HEK293 (cell line): ENCODE measurements at regions not wholly inside any gene's neighbourhood (a gene's known extent, or its start where the extent isn't known, plus 50 kb on each side); places are given as distances from the start of the nearest gene placed in this dataset.

Source experiments
- CTCF ChIA-PET: fragments of 350-600 bp; formaldehyde crosslinking; extraction: SDS; loops from one replicate; lab custom pipeline; 2021; ENCODE audit warnings: antibody characterized with exemption; lab: Yijun Ruan, JAX
- POLR2A ChIA-PET: fragments of 300-600 bp; formaldehyde crosslinking; extraction: SDS; loops from one replicate; lab custom pipeline; 2020; ENCODE audit warnings: antibody characterized with exemption, inconsistent platforms; lab: Yijun Ruan, JAX
- H3K27ac ChIP-seq: fragments of 200-500 bp; sonication (Bioruptor generic); 2 replicates; pipeline ENCODE4 v1.5.1; 2014; ENCODE audit warnings: low read depth, low read length, control low read depth, inconsistent platforms; ENCODE audit errors: extremely low read depth
- H3K36me3 ChIP-seq, 2 experiments: fragments of 200-500 bp in 1 of 2; sonication (Bioruptor generic) in 1 of 2; 1 replicate in 1 of 2; 2 replicates in 1 of 2; pipeline ENCODE4 v1.5.1; 2014 to 2017; ENCODE audit warnings: inconsistent platforms in 2 of 2, low read length in 2 of 2; ENCODE audit not compliant: control insufficient read depth in 2 of 2, insufficient read depth in 1 of 2
- H3K4me1 ChIP-seq: fragments of 200-500 bp; sonication (Bioruptor generic); 2 replicates; pipeline ENCODE4 v1.5.1; 2014; ENCODE audit warnings: mild to moderate bottlenecking, low read length, inconsistent platforms; ENCODE audit not compliant: control insufficient read depth, insufficient read depth
- H3K4me3 ChIP-seq: 2 replicates; pipeline ENCODE4 v1.5.1; 2011; ENCODE audit warnings: low read depth, mild to moderate bottlenecking, control low read depth, low read length, moderate library complexity
- H3K9me3 ChIP-seq: fragments of 200-500 bp; sonication (Bioruptor generic); 2 replicates; pipeline ENCODE4 v1.5.1; 2014; ENCODE audit warnings: low read depth, low read length, inconsistent platforms; ENCODE audit not compliant: control insufficient read depth, insufficient read depth
- BCL11A ChIP-seq: fragments of 450-650 bp; formaldehyde crosslinking; IDR thresholded peaks from 2 replicates; pipeline ENCODE4 v1.5.1; 2016; ENCODE audit warnings: low read depth, missing biosample characterization, missing genetic modification characterization
- CTCF ChIP-seq: fragments of 450-650 bp; formaldehyde crosslinking; IDR thresholded peaks from 2 replicates; pipeline ENCODE4 v1.5.1; 2016; ENCODE audit warnings: missing biosample characterization, missing genetic modification characterization
- HOXC10 ChIP-seq: sonication (generic); formaldehyde crosslinking; IDR thresholded peaks from 2 replicates; pipeline ENCODE4 v1.8.1; 2023; ENCODE audit warnings: mild to moderate bottlenecking, missing genetic modification reagents
- SETDB1 ChIP-seq: IDR thresholded peaks from one replicate; pipeline ENCODE4 v1.6.1; 2017; ENCODE audit warnings: mild to moderate bottlenecking, low read length, moderate library complexity, mixed read lengths; ENCODE audit not compliant: insufficient read length
- ZBTB17 ChIP-seq: fragments of 450-650 bp; formaldehyde crosslinking; IDR thresholded peaks from 2 replicates; pipeline ENCODE4 v1.5.1; 2016; ENCODE audit warnings: missing biosample characterization, missing genetic modification characterization
- ZBTB48 ChIP-seq: fragments of 450-650 bp; formaldehyde crosslinking; IDR thresholded peaks from 2 replicates; pipeline ENCODE4 v1.5.1; 2016; ENCODE audit warnings: missing biosample characterization, missing genetic modification characterization
- ZBTB7A ChIP-seq: fragments of 450-650 bp; formaldehyde crosslinking; IDR thresholded peaks from 2 replicates; pipeline ENCODE4 v1.5.1; 2016; ENCODE audit warnings: low read depth, missing biosample characterization, missing genetic modification characterization
- ZFP3 ChIP-seq: fragments of 450-650 bp; formaldehyde crosslinking; IDR thresholded peaks from 2 replicates; pipeline ENCODE4 v1.5.1; 2016; ENCODE audit warnings: low read depth, missing biosample characterization, missing genetic modification characterization
- ZFP69B ChIP-seq: fragments of 450-650 bp; formaldehyde crosslinking; IDR thresholded peaks from 2 replicates; pipeline ENCODE4 v1.5.1; 2016; ENCODE audit warnings: missing biosample characterization, missing genetic modification characterization
- ZNF140 ChIP-seq: fragments of 450-650 bp; formaldehyde crosslinking; IDR thresholded peaks from 2 replicates; pipeline ENCODE4 v1.5.1; 2016; ENCODE audit warnings: missing biosample characterization, missing genetic modification characterization
- ZNF16 ChIP-seq: fragments of 450-650 bp; formaldehyde crosslinking; IDR thresholded peaks from 2 replicates; pipeline ENCODE4 v1.5.1; 2016; ENCODE audit warnings: low read depth, missing biosample characterization, missing genetic modification characterization
- ZNF169 ChIP-seq: fragments of 450-650 bp; formaldehyde crosslinking; IDR thresholded peaks from 2 replicates; pipeline ENCODE4 v1.5.1; 2016; ENCODE audit warnings: missing biosample characterization, missing genetic modification characterization
- ZNF23 ChIP-seq: fragments of 450-650 bp; formaldehyde crosslinking; IDR thresholded peaks from 2 replicates; pipeline ENCODE4 v1.5.1; 2016; ENCODE audit warnings: missing biosample characterization, missing genetic modification characterization, borderline replicate concordance
- ZNF324 ChIP-seq: fragments of 450-650 bp; formaldehyde crosslinking; IDR thresholded peaks from 2 replicates; pipeline ENCODE4 v1.5.1; 2016; ENCODE audit warnings: missing biosample characterization, missing genetic modification characterization
- ZNF366 ChIP-seq: fragments of 450-650 bp; formaldehyde crosslinking; conservative IDR thresholded peaks from 2 replicates; pipeline ENCODE4 v1.5.1; 2016; ENCODE audit warnings: missing biosample characterization, missing genetic modification characterization
- ZNF433 ChIP-seq: fragments of 450-650 bp; formaldehyde crosslinking; IDR thresholded peaks from 2 replicates; pipeline ENCODE4 v1.5.1; 2016; ENCODE audit warnings: missing biosample characterization, missing genetic modification characterization, low read depth
- ZNF518A ChIP-seq: fragments of 450-650 bp; formaldehyde crosslinking; conservative IDR thresholded peaks from 2 replicates; pipeline ENCODE4 v1.5.1; 2016; ENCODE audit warnings: low read depth, missing biosample characterization, missing genetic modification characterization
- ZNF561 ChIP-seq: fragments of 450-650 bp; IDR thresholded peaks from 2 replicates; pipeline ENCODE4 v1.5.1; 2018; ENCODE audit warnings: missing biosample characterization, missing genetic modification characterization, borderline replicate concordance
- ZNF639 ChIP-seq: fragments of 450-650 bp; formaldehyde crosslinking; IDR thresholded peaks from 2 replicates; pipeline ENCODE4 v1.5.1; 2016; ENCODE audit warnings: missing biosample characterization, missing genetic modification characterization
- ZNF692 ChIP-seq: fragments of 450-650 bp; formaldehyde crosslinking; IDR thresholded peaks from 2 replicates; pipeline ENCODE4 v1.5.1; 2016; ENCODE audit warnings: missing biosample characterization, missing genetic modification characterization
- ZNF701 ChIP-seq: fragments of 450-650 bp; formaldehyde crosslinking; IDR thresholded peaks from 2 replicates; pipeline ENCODE4 v1.5.1; 2016; ENCODE audit warnings: missing biosample characterization, missing genetic modification characterization
- ZNF747 ChIP-seq: fragments of 450-650 bp; formaldehyde crosslinking; IDR thresholded peaks from 2 replicates; pipeline ENCODE4 v1.5.1; 2016; ENCODE audit warnings: missing biosample characterization, missing genetic modification characterization
- ZNF76 ChIP-seq: fragments of 450-650 bp; formaldehyde crosslinking; IDR thresholded peaks from 2 replicates; pipeline ENCODE4; 2016; ENCODE audit warnings: low read depth, missing biosample characterization, missing genetic modification characterization, borderline replicate concordance
- ZNF785 ChIP-seq: fragments of 450-650 bp; formaldehyde crosslinking; IDR thresholded peaks from 2 replicates; pipeline ENCODE4 v1.5.1; 2016; ENCODE audit warnings: missing biosample characterization, missing genetic modification characterization
- ZNF837 ChIP-seq: fragments of 450-650 bp; formaldehyde crosslinking; IDR thresholded peaks from 2 replicates; pipeline ENCODE4 v1.5.1; 2016; ENCODE audit warnings: missing biosample characterization, missing genetic modification characterization

GRCh38 chr1:195979646-195980045 lies 628.6 kb downstream of the KCNT2 start:
- TF ChIP-seq ZNF518A (tag by site-specific recombination) (no peak), ZNF561 (no peak), ZNF692 (no peak), ZBTB7A (tag by site-specific recombination) (no peak), ZNF23 (tag by site-specific recombination) (no peak), ZNF16 (tag by site-specific recombination) (no peak), ZNF785 (tag by site-specific recombination) (no peak), ZNF639 (tag by site-specific recombination) (no peak), CTCF (tag by site-specific recombination) (no peak), ZNF701 (no peak), ZNF747 (tag by site-specific recombination) (no peak)
- TF ChIP-seq, all 188 proteins: peak for 0
- Histone ChIP-seq H3K9me3 (no peaks in the 10 kb centered on the region), H3K27ac (no peak overlapping the region), H3K4me1 (no peaks in the 10 kb centered on the region), H3K4me3 (no peak overlapping the region), H3K36me3 (no peaks in the 10 kb centered on the region)
- POLR2A ChIA-PET, result no interaction called here
- CTCF ChIA-PET, result no interaction called here

GRCh38 chr1:195973311-195973904 lies 634.8 kb downstream of the KCNT2 start:
- H3K4me3 ChIP-seq, result no peak overlapping the region
- POLR2A ChIA-PET, result no interaction called here

More at GRCh38 chr1:195973311-195973904, 634.8 kb downstream of the KCNT2 start:
- H3K9me3 ChIP-seq, result no peaks in the 10 kb centered on the region
- no peaks in the 10 kb centered on the region for H3K4me1 ChIP-seq
- TF ChIP-seq HOXC10 (CRISPR knock-in tag) (no peak), ZFP69B (tag by site-specific recombination) (no peak), ZNF433 (tag by site-specific recombination) (no peak), BCL11A (no peak), ZNF140 (tag by site-specific recombination) (no peak), ZNF324 (no peak), ZNF76 (tag by site-specific recombination) (no peak), ZBTB17 (no peak), ZNF169 (no peak), ZNF366 (tag by site-specific recombination) (no peak), ZFP3 (tag by site-specific recombination) (no peak), ZNF837 (tag by site-specific recombination) (no peak), SETDB1 (no peak), ZBTB48 (tag by site-specific recombination) (no peak)
- CTCF ChIA-PET, result no interaction called here
- H3K27ac ChIP-seq, result no peak overlapping the region
- no peaks in the 10 kb centered on the region for H3K36me3 ChIP-seq
